GM18870 (cell line): ENCODE measurements at regions not wholly inside any gene's neighbourhood (a gene's known extent, or its start where the extent isn't known, plus 50 kb on each side); places are given as distances from the start of the nearest gene placed in this dataset.

Experiments
- ATAC-seq: cut with Tn5 transposase; IDR thresholded peaks from one replicate; pipeline ENCODE4 v1.9.1; 2021; ENCODE audit warnings: moderate library complexity; ENCODE audit not compliant: unreplicated experiment

GRCh38 chr5:4363045-4363444 lies 767.4 kb downstream of the IRX1 start:
- no peak for ATAC-seq

GRCh38 chr5:4366628-4367027 lies 771.0 kb downstream of the IRX1 start:
- ATAC-seq, result no peak

- ATAC-seq, result no peak
These were observed 769.9 kb upstream of the ADAMTS16 start for GRCh38 chr5:4370218-4370617.

GRCh38 chr5:4372481-4372880 lies 767.6 kb upstream of the ADAMTS16 start:
- no peak for ATAC-seq

GRCh38 chr5:4373051-4373820 lies 766.9 kb upstream of the ADAMTS16 start:
- no peak for ATAC-seq

- ATAC-seq, result no peak
These were observed 765.3 kb upstream of the ADAMTS16 start for GRCh38 chr5:4374866-4375265.

- no peak for ATAC-seq
These were observed 764.5 kb upstream of the ADAMTS16 start for GRCh38 chr5:4375640-4376039.

- ATAC-seq, result no peak
These were observed 757.0 kb upstream of the ADAMTS16 start for GRCh38 chr5:4383102-4383501.

- no peak for ATAC-seq
These were observed 756.5 kb upstream of the ADAMTS16 start for GRCh38 chr5:4383518-4384198.

GRCh38 chr5:4384649-4385048 lies 755.5 kb upstream of the ADAMTS16 start:
- no peak for ATAC-seq

- ATAC-seq, result no peak
These were observed 754.0 kb upstream of the ADAMTS16 start for GRCh38 chr5:4386152-4386551.

GRCh38 chr5:4387290-4387689 lies 752.8 kb upstream of the ADAMTS16 start:
- no peak for ATAC-seq

- ATAC-seq, result no peak
These were observed 744.4 kb upstream of the ADAMTS16 start for GRCh38 chr5:4395752-4396151.

GRCh38 chr5:4405614-4406219 lies 734.4 kb upstream of the ADAMTS16 start:
- ATAC-seq, result no peak

GRCh38 chr5:4410151-4410550 lies 730.0 kb upstream of the ADAMTS16 start:
- ATAC-seq, result no peak

GRCh38 chr5:4411664-4412063 lies 728.5 kb upstream of the ADAMTS16 start:
- no peak for ATAC-seq

- ATAC-seq, result no peak
These were observed 726.1 kb upstream of the ADAMTS16 start for GRCh38 chr5:4413996-4414395.

- ATAC-seq, result no peak
These were observed 722.0 kb upstream of the ADAMTS16 start for GRCh38 chr5:4418084-4418483.

- ATAC-seq, result no peak
These were observed 720.8 kb upstream of the ADAMTS16 start for GRCh38 chr5:4419281-4419680.

GRCh38 chr5:4420177-4420576 lies 720.0 kb upstream of the ADAMTS16 start:
- ATAC-seq, result no peak

- ATAC-seq, result no peak
These were observed 719.4 kb upstream of the ADAMTS16 start for GRCh38 chr5:4420681-4421080.

- no peak for ATAC-seq
These were observed 717.9 kb upstream of the ADAMTS16 start for GRCh38 chr5:4422247-4422646.
